WTC11 (cell line): ENCODE measurements at regions not wholly inside any gene's neighbourhood (a gene's known extent, or its start where the extent isn't known, plus 50 kb on each side); places are given as distances from the start of the nearest gene placed in this dataset.

Source experiments
- ATAC-seq: fragments of 200-7000 bp; cut with Tn5 transposase; 2 replicates; pipeline ENCODE4 v1.10.0; 2021; ENCODE audit warnings: mild to moderate bottlenecking, moderate library complexity
- CTCF ChIA-PET: fragments of 300-600 bp; sonication (Branson Sonifier 250); formaldehyde crosslinking; loops from one replicate; lab custom pipeline; 2021; ENCODE audit warnings: antibody characterized with exemption; lab: Charles Lee
- POLR2A ChIA-PET: fragments of 350-600 bp; sonication (Branson Sonifier 250); formaldehyde crosslinking; loops from one replicate; lab custom pipeline; 2021; ENCODE audit warnings: antibody characterized with exemption; lab: Charles Lee
- DNase-seq: peaks from one replicate; pipeline ENCODE4 v3.0.0; 2021; ENCODE audit warnings: low spot score
- H3K27ac Mint-ChIP-seq: 2 replicates; pipeline ENCODE4 v1.8.0; 2021; ENCODE audit warnings: mixed read lengths
- H3K27me3 Mint-ChIP-seq: 2 replicates; pipeline ENCODE4 v1.8.0; 2021; ENCODE audit warnings: low read depth, mild to moderate bottlenecking, moderate library complexity, mixed read lengths
- H3K36me3 Mint-ChIP-seq: 2 replicates; pipeline ENCODE4 v1.8.0; 2021; ENCODE audit warnings: mixed read lengths
- H3K4me1 Mint-ChIP-seq: 2 replicates; pipeline ENCODE4 v1.8.0; 2022; ENCODE audit warnings: mixed read lengths
- H3K4me3 Mint-ChIP-seq: 2 replicates; pipeline ENCODE4 v1.8.0; 2021; ENCODE audit warnings: mild to moderate bottlenecking, moderate library complexity, mixed read lengths
- H3K9me3 Mint-ChIP-seq: 2 replicates; pipeline ENCODE4 v1.8.0; 2021; ENCODE audit warnings: mixed read lengths
- ATF1 ChIP-seq: sonication (generic); formaldehyde crosslinking; IDR thresholded peaks from 2 replicates; pipeline ENCODE4 v1.8.1; 2023; ENCODE audit warnings: mild to moderate bottlenecking, moderate library complexity, missing genetic modification reagents
- ATF6 ChIP-seq: sonication (generic); formaldehyde crosslinking; IDR thresholded peaks from 2 replicates; pipeline ENCODE4 v1.8.1; 2023; ENCODE audit warnings: mild to moderate bottlenecking, missing genetic modification reagents
- E2F4 ChIP-seq: sonication (generic); formaldehyde crosslinking; IDR thresholded peaks from 2 replicates; pipeline ENCODE4 v1.8.1; 2022; ENCODE audit warnings: low read depth, mild to moderate bottlenecking, moderate library complexity, missing genetic modification reagents, borderline replicate concordance
- GTF2I ChIP-seq: fragments of 250-450 bp; sonication (Bioruptor Pico); conservative IDR thresholded peaks from 2 replicates; pipeline ENCODE4 v1.4.0; 2021; ENCODE audit warnings: mild to moderate bottlenecking
- IRF1 ChIP-seq: sonication (generic); formaldehyde crosslinking; IDR thresholded peaks from 2 replicates; pipeline ENCODE4 v1.8.0; 2023; ENCODE audit warnings: missing genetic modification reagents
- JUN ChIP-seq: sonication (generic); formaldehyde crosslinking; IDR thresholded peaks from 2 replicates; pipeline ENCODE4 v1.8.0; 2023; ENCODE audit warnings: mild to moderate bottlenecking, missing genetic modification reagents
- MXD4 ChIP-seq: fragments of 250-450 bp; sonication (Bioruptor Pico); IDR thresholded peaks from 2 replicates; pipeline ENCODE4 v1.8.0; 2021; ENCODE audit warnings: mild to moderate bottlenecking, moderate library complexity, borderline replicate concordance
- NFATC4 ChIP-seq: fragments of 250-450 bp; sonication (Bioruptor Pico); IDR thresholded peaks from 2 replicates; pipeline ENCODE4 v1.9.0; 2021; ENCODE audit warnings: mild to moderate bottlenecking
- NFYB ChIP-seq: sonication (generic); formaldehyde crosslinking; conservative IDR thresholded peaks from 2 replicates; pipeline ENCODE4 v1.8.0; 2022; ENCODE audit warnings: low read depth, missing genetic modification reagents
- RELA ChIP-seq: sonication (generic); formaldehyde crosslinking; IDR thresholded peaks from 2 replicates; pipeline ENCODE4 v1.8.1; 2022; ENCODE audit warnings: missing genetic modification reagents, mild to moderate bottlenecking, borderline replicate concordance
- SMAD4 ChIP-seq: sonication (generic); formaldehyde crosslinking; IDR thresholded peaks from 2 replicates; pipeline ENCODE4 v1.8.0; 2022; ENCODE audit warnings: mild to moderate bottlenecking, missing genetic modification reagents
- SP1 ChIP-seq: sonication (generic); formaldehyde crosslinking; conservative IDR thresholded peaks from 2 replicates; pipeline ENCODE4 v1.8.1; 2022; ENCODE audit warnings: missing genetic modification reagents
- TP53 ChIP-seq: sonication (generic); formaldehyde crosslinking; IDR thresholded peaks from 2 replicates; pipeline ENCODE4 v1.8.1; 2023; ENCODE audit warnings: mild to moderate bottlenecking, missing genetic modification reagents
- USF1 ChIP-seq: sonication (generic); formaldehyde crosslinking; IDR thresholded peaks from 2 replicates; pipeline ENCODE4 v1.8.0; 2022; ENCODE audit warnings: mild to moderate bottlenecking, missing genetic modification reagents
- ZBTB21 ChIP-seq: sonication (generic); formaldehyde crosslinking; IDR thresholded peaks from 2 replicates; pipeline ENCODE4 v1.8.1; 2023; ENCODE audit warnings: mild to moderate bottlenecking, missing genetic modification reagents, borderline replicate concordance
- ZNF121 ChIP-seq: sonication (generic); formaldehyde crosslinking; IDR thresholded peaks from 2 replicates; pipeline ENCODE4 v1.8.0; 2023; ENCODE audit warnings: missing genetic modification reagents
- ZNF219 ChIP-seq: sonication (generic); formaldehyde crosslinking; IDR thresholded peaks from 2 replicates; pipeline ENCODE4 v1.8.0; 2023; ENCODE audit warnings: missing genetic modification reagents, mild to moderate bottlenecking, borderline replicate concordance
- ZNF281 ChIP-seq: sonication (generic); formaldehyde crosslinking; IDR thresholded peaks from 2 replicates; pipeline ENCODE4 v1.8.0; 2023; ENCODE audit warnings: mild to moderate bottlenecking, missing genetic modification reagents
- ZNF416 ChIP-seq: fragments of 250-450 bp; sonication (Bioruptor Pico); IDR thresholded peaks from 2 replicates; pipeline ENCODE4 v1.9.0; 2021; ENCODE audit warnings: mild to moderate bottlenecking, inconsistent platforms

- H3K36me3 Mint-ChIP-seq: no peaks in the 10 kb centered on the region
- ChIA-PET POLR2A (no interaction called here), CTCF (no interaction called here)
- no peak overlapping the region for H3K27ac Mint-ChIP-seq
- H3K9me3 Mint-ChIP-seq: no peaks in the 10 kb centered on the region
- TF ChIP-seq ZBTB21 (CRISPR knock-in tag) (no peak), GTF2I (CRISPR knock-in tag) (no peak), ATF1 (CRISPR knock-in tag) (no peak), TP53 (no peak), ZNF219 (CRISPR knock-in tag) (no peak)
- ATAC-seq (no peak), DNase-seq (no peak)
- H3K27me3 Mint-ChIP-seq: no peaks in the 10 kb centered on the region
- no peak overlapping the region for H3K4me3 Mint-ChIP-seq
- peaks cover 12% of the 10 kb centered on the region for H3K4me1 Mint-ChIP-seq
These were observed 55.5 kb upstream of the PLCB1 start for GRCh38 chr20:8076306-8077136.

- ATAC-seq (no peak), DNase-seq (no peak)
- no peaks in the 10 kb centered on the region for H3K36me3 Mint-ChIP-seq
- CTCF ChIA-PET: no interaction called here
- TF ChIP-seq ZNF121 (CRISPR knock-in tag) (no peak), MXD4 (no peak), ATF1 (CRISPR knock-in tag) (no peak), E2F4 (CRISPR knock-in tag) (no peak), ZNF416 (CRISPR knock-in tag) (no peak), ATF6 (no peak), IRF1 (CRISPR knock-in tag) (no peak), ZNF281 (no peak), SP1 (CRISPR knock-in tag) (no peak), NFYB (CRISPR knock-in tag) (no peak), USF1 (CRISPR knock-in tag) (no peak), RELA (CRISPR knock-in tag) (no peak), SMAD4 (CRISPR knock-in tag) (no peak), JUN (CRISPR knock-in tag) (no peak), NFATC4 (CRISPR knock-in tag) (no peak)
- TF ChIP-seq, all 79 proteins: peak for 0
- Mint-ChIP-seq H3K27ac (no peak overlapping the region), H3K4me1 (peaks cover 11% of the 10 kb centered on the region), H3K9me3 (no peaks in the 10 kb centered on the region), H3K4me3 (no peak overlapping the region), H3K27me3 (no peaks in the 10 kb centered on the region)
- POLR2A ChIA-PET: no interaction called here
These were observed 55.0 kb upstream of the PLCB1 start for GRCh38 chr20:8077137-8077466.
